NB4 (cell line): ENCODE measurements at regions not wholly inside any gene's neighbourhood (a gene's known extent, or its start where the extent isn't known, plus 50 kb on each side); places are given as distances from the start of the nearest gene placed in this dataset.
"Not testable (repeated sequence)": the region's sequence is repeated elsewhere in the genome, so short reads cannot be mapped to it uniquely, and the experiment has no call there.

ENCODE experiments used
- MAX ChIP-seq: IDR thresholded peaks from 2 replicates; pipeline ENCODE4 v1.6.1; 2011; ENCODE audit warnings: low read depth, low read length
- TF ChIP-seq, protein P1 (sequence below): IDR thresholded peaks from one replicate; pipeline ENCODE4 v1.5.1; 2012; ENCODE audit warnings: low read depth, low read length

DNA sequence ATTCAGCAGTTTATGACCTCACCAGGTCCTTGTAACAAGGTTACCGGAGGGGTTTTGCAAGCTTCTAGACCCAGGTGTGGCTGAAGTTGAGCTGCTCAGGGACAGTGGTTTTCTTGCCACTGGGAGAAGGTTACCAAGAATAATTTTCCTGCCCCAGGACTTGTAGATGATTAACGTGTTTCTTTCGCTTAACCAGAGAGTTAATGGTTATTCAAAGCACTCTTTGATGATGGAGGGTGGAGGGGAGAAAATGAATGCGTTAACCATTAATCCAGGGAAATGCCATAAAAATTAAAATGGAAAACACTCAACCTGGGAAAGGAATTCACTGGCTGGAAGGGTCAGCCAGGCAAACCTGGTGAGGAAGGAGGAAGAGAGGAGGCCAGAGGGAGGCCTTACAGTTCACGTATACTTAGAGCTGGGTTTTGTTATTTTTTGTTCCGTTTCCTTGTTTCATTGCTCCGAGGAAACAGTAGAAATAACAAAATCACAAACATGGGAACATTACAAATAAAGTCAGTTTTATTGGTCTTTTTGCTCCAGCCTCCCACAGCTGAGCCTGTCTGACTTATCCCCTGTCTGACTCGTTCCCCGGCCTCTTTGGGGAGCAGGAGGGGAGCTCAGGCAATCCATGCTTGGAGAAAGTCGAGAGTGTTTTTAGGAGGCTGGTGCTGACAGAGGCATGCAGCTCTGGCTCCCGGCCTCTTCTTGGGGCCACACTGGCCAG lies 207.5 kb upstream of the IRF2BP2 start:
- TF ChIP-seq, protein P1, sequence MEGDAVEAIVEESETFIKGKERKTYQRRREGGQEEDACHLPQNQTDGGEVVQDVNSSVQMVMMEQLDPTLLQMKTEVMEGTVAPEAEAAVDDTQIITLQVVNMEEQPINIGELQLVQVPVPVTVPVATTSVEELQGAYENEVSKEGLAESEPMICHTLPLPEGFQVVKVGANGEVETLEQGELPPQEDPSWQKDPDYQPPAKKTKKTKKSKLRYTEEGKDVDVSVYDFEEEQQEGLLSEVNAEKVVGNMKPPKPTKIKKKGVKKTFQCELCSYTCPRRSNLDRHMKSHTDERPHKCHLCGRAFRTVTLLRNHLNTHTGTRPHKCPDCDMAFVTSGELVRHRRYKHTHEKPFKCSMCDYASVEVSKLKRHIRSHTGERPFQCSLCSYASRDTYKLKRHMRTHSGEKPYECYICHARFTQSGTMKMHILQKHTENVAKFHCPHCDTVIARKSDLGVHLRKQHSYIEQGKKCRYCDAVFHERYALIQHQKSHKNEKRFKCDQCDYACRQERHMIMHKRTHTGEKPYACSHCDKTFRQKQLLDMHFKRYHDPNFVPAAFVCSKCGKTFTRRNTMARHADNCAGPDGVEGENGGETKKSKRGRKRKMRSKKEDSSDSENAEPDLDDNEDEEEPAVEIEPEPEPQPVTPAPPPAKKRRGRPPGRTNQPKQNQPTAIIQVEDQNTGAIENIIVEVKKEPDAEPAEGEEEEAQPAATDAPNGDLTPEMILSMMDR, result not testable (repeated sequence)
- not testable (repeated sequence) for TF ChIP-seq MAX
